Stimulated activated CD8-positive, alpha-beta memory T cell treated with anti-CD3 and anti-CD28 coated beads, Interleukin-4, amount 100 ng/mL, for 48 hours (primary cell): ENCODE measurements at regions not wholly inside any gene's neighbourhood (a gene's known extent, or its start where the extent isn't known, plus 50 kb on each side); places are given as distances from the start of the nearest gene placed in this dataset.

Experiments used
- DNase-seq: peaks from one replicate; pipeline ENCODE4 v3.0.0-alpha.2; 2020

- DNase-seq: no peak
Observed at GRCh38 chr6:91317984-91318383, 731.1 kb upstream of the MAP3K7 start.

- DNase-seq: no peak
Observed at GRCh38 chr6:91317247-91317835, 730.5 kb upstream of the MAP3K7 start.

- no peak for DNase-seq
Observed at GRCh38 chr6:91310178-91310577, 723.3 kb upstream of the MAP3K7 start.

DNA sequence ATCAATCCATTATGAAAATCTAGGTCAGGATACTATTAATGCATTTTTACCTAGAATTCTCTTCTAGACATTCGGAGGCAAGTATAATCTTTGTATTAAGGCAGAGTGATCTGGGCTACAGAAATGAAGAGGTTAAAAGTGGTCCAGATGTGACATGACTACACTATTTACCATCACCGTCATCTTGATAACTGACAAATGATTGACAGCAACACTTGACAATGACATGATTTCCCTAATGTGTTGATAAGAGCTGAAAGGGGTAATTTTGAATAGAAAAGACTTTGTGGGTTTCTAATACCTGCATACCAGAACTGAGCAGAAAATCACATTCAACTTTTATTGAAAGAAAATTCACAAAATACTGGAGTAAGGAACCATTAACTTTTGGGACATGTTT, 718.9 kb upstream of the MAP3K7 start:
- DNase-seq: no peak

GRCh38 chr6:91304521-91304920, 717.6 kb upstream of the MAP3K7 start:
- DNase-seq: no peak

- no peak for DNase-seq
Observed at GRCh38 chr6:91303326-91303725, 716.5 kb upstream of the MAP3K7 start.

- DNase-seq: no peak
Observed at GRCh38 chr6:91299544-91300491, 712.9 kb upstream of the MAP3K7 start.

GRCh38 chr6:91298543-91299145, 711.8 kb upstream of the MAP3K7 start:
- DNase-seq: no peak

DNA sequence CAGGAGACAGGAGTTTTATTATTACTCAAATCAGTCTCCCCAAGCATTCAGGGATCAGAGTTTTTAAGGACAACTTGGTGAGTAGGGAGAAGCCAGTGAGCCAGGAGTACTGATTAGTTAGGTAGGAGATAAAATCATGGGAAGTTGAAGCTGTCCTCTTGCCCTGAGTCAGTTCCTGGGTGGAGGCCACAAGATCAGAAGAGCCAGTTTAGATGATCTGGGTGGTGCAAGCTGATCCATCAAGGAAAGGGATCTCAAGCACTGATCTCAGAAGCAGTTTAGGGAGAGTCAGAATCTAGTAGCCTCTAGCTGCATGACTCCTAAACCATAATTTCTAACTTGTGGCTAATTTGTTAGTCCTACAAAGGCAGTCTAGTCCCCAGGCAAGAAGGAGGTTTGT, 706.5 kb upstream of the MAP3K7 start:
- DNase-seq: no peak

DNA sequence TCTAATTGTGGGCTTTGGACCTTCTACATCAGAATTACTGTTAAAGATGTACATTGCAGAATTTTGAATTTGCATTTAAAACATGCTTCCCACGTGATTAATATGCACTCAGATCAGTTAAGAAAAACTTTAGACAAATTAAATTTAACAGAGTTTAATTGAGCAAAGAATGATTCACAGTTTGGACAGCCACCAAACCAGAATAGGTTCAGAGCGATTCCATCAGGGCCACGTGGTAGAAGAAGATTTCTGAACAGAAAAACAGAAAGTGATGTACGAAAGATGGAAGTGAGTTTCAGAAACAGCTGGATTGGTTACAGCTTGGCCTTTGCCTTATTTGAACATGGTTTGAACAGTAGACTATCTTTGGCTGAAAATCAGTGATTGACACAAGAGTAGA, 704.2 kb upstream of the MAP3K7 start:
- DNase-seq: no peak

GRCh38 chr6:91288741-91289140, 701.9 kb upstream of the MAP3K7 start:
- no peak for DNase-seq

- DNase-seq: no peak
Observed at GRCh38 chr6:91281901-91282300, 695.0 kb upstream of the MAP3K7 start.

GRCh38 chr6:91280494-91280830, 693.6 kb upstream of the MAP3K7 start:
- DNase-seq: no peak

- no peak for DNase-seq
Observed at GRCh38 chr6:91279740-91280493, 693.0 kb upstream of the MAP3K7 start.

GRCh38 chr6:91278416-91278815, 691.5 kb upstream of the MAP3K7 start:
- no peak for DNase-seq

DNA sequence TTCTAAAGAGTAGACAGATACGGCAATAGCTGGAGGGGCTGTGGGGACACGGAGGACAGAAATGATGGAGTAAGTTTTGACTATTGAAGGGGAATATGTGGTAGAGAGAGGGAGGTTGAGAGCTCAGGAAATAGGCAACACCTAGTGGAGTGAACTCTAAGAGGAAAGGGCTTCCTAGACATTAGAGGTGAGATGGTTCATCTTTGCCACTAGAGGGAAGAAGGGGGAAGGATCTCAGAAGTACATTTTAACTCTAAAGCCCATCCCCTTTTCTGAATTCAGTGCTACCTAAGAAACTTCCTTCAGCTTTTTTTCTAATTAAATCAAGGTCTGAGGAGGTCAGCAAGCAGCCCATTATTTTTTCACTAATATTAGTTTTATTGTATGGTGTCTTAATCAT, 689.4 kb upstream of the MAP3K7 start:
- no peak for DNase-seq

DNA sequence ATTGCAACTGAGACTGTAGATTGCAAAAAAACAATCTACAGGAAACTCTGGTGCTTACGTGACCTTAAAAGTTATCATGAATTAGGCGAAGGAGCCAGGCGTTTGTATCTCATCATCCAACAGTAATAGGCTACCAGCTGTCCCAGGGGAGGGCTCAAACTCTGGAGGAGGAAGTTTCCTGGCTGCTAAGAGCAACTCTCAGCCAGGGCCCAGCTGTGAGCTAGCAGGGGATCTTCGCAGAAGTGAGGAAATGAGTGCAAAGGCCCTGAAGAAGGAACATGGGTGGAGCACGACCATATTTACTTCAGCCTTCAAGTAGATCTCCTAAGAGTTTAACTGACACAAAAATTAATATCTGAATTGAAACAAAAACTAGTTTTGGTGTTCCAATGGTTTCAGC, 686.9 kb upstream of the MAP3K7 start:
- DNase-seq: no peak

GRCh38 chr6:91271807-91272206, 684.9 kb upstream of the MAP3K7 start:
- no peak for DNase-seq

- DNase-seq: no peak
Observed at GRCh38 chr6:91268941-91269340, 682.1 kb upstream of the MAP3K7 start.

GRCh38 chr6:91267246-91267645, 680.4 kb upstream of the MAP3K7 start:
- DNase-seq: no peak

DNA sequence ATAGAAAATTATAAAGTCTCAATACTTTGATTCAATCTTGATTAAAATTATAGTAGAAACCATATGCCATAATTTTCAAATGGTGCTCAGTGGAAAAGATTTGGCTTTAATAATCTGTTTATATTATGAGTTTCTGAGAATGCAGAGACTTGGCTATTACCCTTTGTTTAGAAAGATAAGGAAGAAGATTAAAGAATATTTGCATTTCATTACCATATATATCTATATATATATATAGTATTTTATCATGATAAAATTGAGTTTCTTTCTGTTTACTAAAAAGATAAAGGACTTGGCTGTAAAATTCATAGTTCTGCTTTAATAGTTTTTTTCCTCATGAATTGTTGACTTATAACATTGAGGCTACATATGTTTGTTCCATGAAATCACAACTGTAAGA, 679.3 kb upstream of the MAP3K7 start:
- no peak for DNase-seq

DNA sequence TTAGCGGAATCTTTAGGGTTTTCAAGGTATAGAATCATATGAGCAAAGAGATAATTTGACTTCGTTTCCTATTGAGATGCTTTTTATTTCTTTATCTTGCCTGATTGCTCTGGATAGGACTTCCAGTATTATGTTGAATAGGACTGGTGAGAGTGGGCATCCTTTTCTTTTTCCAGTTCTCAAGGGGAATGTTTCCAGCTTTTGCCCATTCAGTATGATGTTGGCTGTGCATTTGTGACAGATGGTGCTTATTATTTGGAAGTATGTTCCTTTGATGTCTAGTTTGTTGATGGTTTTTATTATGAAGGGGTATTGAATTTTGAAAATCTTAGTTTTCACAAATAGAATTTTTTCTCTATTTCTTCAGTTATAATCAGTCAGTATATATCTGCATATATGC, 656.6 kb upstream of the MAP3K7 start:
- no peak for DNase-seq

- no peak for DNase-seq
Observed at GRCh38 chr6:91242614-91242949, 655.7 kb upstream of the MAP3K7 start.
